Activated CD4-positive, alpha-beta T cell treated with anti-CD3 and anti-CD28 coated beads, Interleukin-2, amount 50 U/mL, for 4 hours (primary cell): ENCODE measurements at regions not wholly inside any gene's neighbourhood (a gene's known extent, or its start where the extent isn't known, plus 50 kb on each side); places are given as distances from the start of the nearest gene placed in this dataset.
A peak's percentile ranks its signal among the peaks of the same experiment; 100 is the strongest.
"Not testable (repeated sequence)": the region's sequence is repeated elsewhere in the genome, so short reads cannot be mapped to it uniquely, and the experiment has no call there.

Source experiments
- DNase-seq, 2 experiments: peaks; one replicate each; pipeline ENCODE4 v3.0.0-alpha.2; 2020

- DNase-seq: peak; percentile 61 to 68
Measured at GRCh38 chr19:34041925-34042521, 130.3 kb upstream of the LSM14A start.

- no peak for DNase-seq
Measured at GRCh38 chr19:34044021-34044420, 128.3 kb upstream of the LSM14A start.

- DNase-seq: no peak
Measured at GRCh38 chr19:34049944-34050343, 122.4 kb upstream of the LSM14A start.

- DNase-seq: not testable (repeated sequence)
Measured at GRCh38 chr19:34050430-34050829, 121.9 kb upstream of the LSM14A start.

GRCh38 chr19:34051255-34051654, 121.0 kb upstream of the LSM14A start:
- DNase-seq: no peak

- DNase-seq: no peak
Measured at GRCh38 chr19:34057155-34057554, 115.1 kb upstream of the LSM14A start.

GRCh38 chr19:34066007-34066643, 106.2 kb upstream of the LSM14A start:
- DNase-seq: no peak

GRCh38 chr19:34067861-34068271, 104.4 kb upstream of the LSM14A start:
- DNase-seq: no peak

GRCh38 chr19:34075661-34076091, 96.6 kb upstream of the LSM14A start:
- DNase-seq: no peak

GRCh38 chr19:34082289-34083077, 89.8 kb upstream of the LSM14A start:
- DNase-seq: no peak

- no peak for DNase-seq
Measured at GRCh38 chr19:34084396-34085145, 87.7 kb upstream of the LSM14A start.

- DNase-seq: no peak
Measured at GRCh38 chr19:34085336-34085735, 87.0 kb upstream of the LSM14A start.

- no peak for DNase-seq
Measured at GRCh38 chr19:34088292-34088691, 84.0 kb upstream of the LSM14A start.

GRCh38 chr19:34089566-34089965, 82.7 kb upstream of the LSM14A start:
- DNase-seq: no peak

GRCh38 chr19:34094960-34095359, 77.3 kb upstream of the LSM14A start:
- DNase-seq: no peak

- DNase-seq: not testable (repeated sequence)
Measured at GRCh38 chr19:34095411-34095810, 76.9 kb upstream of the LSM14A start.

- no peak for DNase-seq
Measured at GRCh38 chr19:34096020-34096915, 76.0 kb upstream of the LSM14A start.

GRCh38 chr19:34104096-34104495, 68.2 kb upstream of the LSM14A start:
- no peak for DNase-seq

- no peak for DNase-seq
Measured at GRCh38 chr19:34104557-34104956, 67.7 kb upstream of the LSM14A start.

GRCh38 chr19:34109596-34109995, 62.7 kb upstream of the LSM14A start:
- DNase-seq: no peak

- DNase-seq: no peak
Measured at GRCh38 chr19:34118879-34119748, 53.2 kb upstream of the LSM14A start.
